ENCODE measurements at regions not wholly inside any gene's neighbourhood (a gene's known extent, or its start where the extent isn't known, plus 50 kb on each side); places are given as distances from the start of the nearest gene placed in this dataset.

GRCh38 chr3:26102376-26102775 is 312.5 kb downstream of the OXSM start:
- TF ChIP-seq CTCF (IDR thresholded peaks at IDR 0.05), result no peak
- TF ChIP-seq EZH2 (IDR thresholded peaks at IDR 0.05), result no peak
